ENCODE measurements at regions not wholly inside any gene's neighbourhood (a gene's known extent, or its start where the extent isn't known, plus 50 kb on each side); places are given as distances from the start of the nearest gene placed in this dataset.

DNA sequence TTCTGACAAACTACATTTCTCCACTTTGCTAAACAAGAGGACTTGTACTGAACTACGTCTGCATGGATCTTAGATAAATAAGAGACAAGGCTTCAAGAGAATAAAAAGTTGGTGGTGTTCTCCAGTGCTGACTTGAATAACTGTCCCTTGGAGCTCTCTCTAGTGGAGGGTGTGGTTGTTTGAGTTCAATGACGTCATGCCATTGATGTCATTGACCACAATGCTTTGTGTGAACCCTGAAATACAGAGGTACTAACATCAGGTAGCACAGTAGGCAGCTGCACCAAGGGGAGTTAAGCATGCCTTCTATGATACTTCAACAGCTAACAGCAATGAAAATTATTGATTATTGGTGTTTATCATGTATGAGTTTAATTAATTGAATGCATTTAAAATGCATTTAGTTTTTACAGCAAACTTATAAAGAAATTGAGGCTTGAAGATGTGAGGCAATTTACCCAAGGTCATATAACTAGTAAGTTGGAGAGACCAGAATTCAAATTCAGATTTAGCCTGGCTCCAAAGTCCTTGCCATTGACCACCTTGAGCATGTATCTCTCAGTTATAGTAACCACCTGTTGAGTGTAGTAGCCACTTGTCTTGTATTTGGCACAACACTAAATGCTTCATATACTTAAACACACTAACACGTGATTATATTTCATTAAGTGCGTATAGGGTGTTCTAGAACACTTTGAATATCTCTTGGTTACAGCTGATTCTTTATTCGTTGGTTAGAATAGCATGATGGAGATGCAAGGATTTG lies 126.0 kb upstream of the ANKRD28 start:
- H3K4me3 ChIP-seq, result no peak overlapping the region
- no peak for DNase-seq
- H3K27ac ChIP-seq, result no peak overlapping the region
- H3K27me3 ChIP-seq, result no peaks in the 10 kb centered on the region
- no peaks in the 10 kb centered on the region for H3K4me1 ChIP-seq
- H3K9me3 ChIP-seq, result no peaks in the 10 kb centered on the region
- intact Hi-C loops (cut with DNase I; ENCODE audit: low total_unique reads), result no loop called here
- TF ChIP-seq, protein P1, sequence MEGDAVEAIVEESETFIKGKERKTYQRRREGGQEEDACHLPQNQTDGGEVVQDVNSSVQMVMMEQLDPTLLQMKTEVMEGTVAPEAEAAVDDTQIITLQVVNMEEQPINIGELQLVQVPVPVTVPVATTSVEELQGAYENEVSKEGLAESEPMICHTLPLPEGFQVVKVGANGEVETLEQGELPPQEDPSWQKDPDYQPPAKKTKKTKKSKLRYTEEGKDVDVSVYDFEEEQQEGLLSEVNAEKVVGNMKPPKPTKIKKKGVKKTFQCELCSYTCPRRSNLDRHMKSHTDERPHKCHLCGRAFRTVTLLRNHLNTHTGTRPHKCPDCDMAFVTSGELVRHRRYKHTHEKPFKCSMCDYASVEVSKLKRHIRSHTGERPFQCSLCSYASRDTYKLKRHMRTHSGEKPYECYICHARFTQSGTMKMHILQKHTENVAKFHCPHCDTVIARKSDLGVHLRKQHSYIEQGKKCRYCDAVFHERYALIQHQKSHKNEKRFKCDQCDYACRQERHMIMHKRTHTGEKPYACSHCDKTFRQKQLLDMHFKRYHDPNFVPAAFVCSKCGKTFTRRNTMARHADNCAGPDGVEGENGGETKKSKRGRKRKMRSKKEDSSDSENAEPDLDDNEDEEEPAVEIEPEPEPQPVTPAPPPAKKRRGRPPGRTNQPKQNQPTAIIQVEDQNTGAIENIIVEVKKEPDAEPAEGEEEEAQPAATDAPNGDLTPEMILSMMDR (IDR thresholded peaks at IDR 0.05), result no peak
- TF ChIP-seq POLR2A (IDR thresholded peaks at IDR 0.05), result no peak
- no peaks in the 10 kb centered on the region for H3K36me3 ChIP-seq

DNA sequence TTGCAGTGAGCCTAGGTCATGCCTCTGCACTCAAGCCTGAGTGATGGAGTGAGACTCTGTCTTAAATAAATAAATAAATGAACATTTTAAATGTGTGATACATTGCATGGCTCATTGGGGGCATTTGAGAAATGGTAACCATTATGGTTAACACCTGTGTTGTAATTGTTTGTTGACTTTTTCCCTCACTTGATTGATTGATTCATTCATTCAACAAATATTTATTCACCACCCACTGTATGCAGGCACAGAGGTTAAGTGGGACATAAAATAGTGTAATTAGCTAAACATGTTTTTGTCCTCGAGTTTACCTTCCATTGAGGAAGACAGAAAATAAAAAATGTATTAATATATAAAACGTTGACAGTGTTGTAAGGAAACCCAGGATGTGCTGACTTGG lies 127.1 kb upstream of the ANKRD28 start:
- Histone ChIP-seq H3K27me3 (no peaks in the 10 kb centered on the region), H3K9me3 (no peaks in the 10 kb centered on the region), H3K4me1 (no peaks in the 10 kb centered on the region), H3K27ac (no peak overlapping the region), H3K36me3 (no peaks in the 10 kb centered on the region), H3K4me3 (no peak overlapping the region)
- no peak for DNase-seq
- TF ChIP-seq POLR2A (IDR thresholded peaks at IDR 0.05), result no peak
- TF ChIP-seq, protein P1 (IDR thresholded peaks at IDR 0.05), result no peak
- intact Hi-C loops (cut with DNase I; ENCODE audit: low total_unique reads), result no loop called here

DNA sequence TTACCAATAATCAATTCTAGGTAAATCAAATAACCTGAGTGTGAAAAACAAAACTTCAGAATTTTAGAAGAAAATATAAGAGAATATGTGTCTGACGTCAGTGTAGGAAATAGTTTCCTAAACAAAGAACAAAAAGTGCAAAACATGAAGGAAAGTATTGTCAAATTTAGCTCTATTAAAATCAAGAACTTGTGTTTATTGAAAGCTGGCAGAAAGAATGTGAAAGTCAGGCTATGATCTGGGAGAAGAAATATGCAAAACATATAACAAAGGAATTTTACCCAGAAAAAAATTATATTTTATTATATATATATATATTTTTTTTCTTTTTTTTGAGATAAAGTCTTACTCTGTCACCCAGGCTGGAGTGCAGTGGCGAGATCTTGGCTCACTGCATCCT lies 129.1 kb upstream of the ANKRD28 start:
- no peak for DNase-seq
- TF ChIP-seq, protein P1 (IDR thresholded peaks at IDR 0.05), result no peak
- TF ChIP-seq POLR2A (IDR thresholded peaks at IDR 0.05), result no peak

DNA sequence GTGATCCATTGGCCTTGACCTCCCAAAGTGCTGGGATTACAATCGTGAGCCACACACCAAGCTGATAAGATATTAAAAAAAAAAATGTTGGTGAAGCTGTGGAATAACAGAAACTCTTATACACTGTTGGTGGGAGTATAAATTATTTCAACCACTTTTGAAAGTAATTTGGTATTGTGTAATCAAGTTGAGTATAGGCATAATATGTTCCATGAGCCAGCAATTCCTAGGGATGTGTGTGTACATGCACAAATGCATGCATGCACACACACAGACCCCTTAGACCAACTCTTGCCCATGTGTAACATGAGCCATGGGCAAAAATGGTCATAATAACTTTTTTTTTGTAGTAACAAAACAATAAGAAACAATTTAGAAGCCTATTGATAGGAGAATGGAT lies 130.2 kb upstream of the ANKRD28 start:
- no peaks in the 10 kb centered on the region for H3K27me3 ChIP-seq

More for the DNA sequence above, 129.1 kb upstream of the ANKRD28 start:
- H3K36me3 ChIP-seq, result no peaks in the 10 kb centered on the region
- no peak overlapping the region for H3K27ac ChIP-seq
- no peaks in the 10 kb centered on the region for H3K27me3 ChIP-seq
- no peaks in the 10 kb centered on the region for H3K9me3 ChIP-seq
- no peak overlapping the region for H3K4me3 ChIP-seq
- no peaks in the 10 kb centered on the region for H3K4me1 ChIP-seq
- intact Hi-C loops (cut with DNase I; ENCODE audit: low total_unique reads), result no loop called here

DNA sequence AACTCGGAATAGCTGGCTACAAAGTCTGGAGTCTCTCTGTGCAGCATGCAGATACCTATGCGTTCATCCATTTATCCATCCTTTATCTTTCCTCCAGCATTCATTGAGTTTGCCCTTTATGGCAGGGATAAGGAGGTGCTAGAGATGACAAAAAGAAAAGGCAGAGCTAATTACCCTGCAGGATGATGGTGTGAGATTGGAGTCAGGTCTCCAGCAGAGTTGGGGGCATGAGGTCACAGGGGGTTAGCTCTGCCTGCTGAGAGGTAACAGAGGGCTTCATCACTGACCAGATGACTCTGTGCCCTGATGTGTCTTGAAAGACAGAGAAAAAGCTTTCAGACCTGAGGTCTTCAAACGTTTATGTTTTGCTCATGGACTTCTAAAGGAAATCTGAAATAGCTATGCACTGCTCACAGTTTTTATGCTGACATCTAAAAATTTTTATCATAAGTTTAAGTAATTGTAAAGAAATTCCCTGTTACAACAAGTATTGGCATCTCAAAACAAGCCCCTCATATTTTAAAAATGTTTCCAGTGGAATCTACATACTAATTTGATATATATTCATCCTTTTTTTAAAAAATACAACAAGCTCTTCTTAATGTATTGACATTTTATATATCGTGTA lies 132.3 kb upstream of the ANKRD28 start:
- Histone ChIP-seq H3K27me3 (no peaks in the 10 kb centered on the region), H3K4me1 (peaks cover 0 to 3% of the 10 kb centered on the region in 2 donors), H3K9me3 (no peaks in the 10 kb centered on the region), H3K36me3 (no peaks in the 10 kb centered on the region), H3K4me3 (no peak overlapping the region), H3K27ac (no peak overlapping the region)
- TF ChIP-seq POLR2A (IDR thresholded peaks at IDR 0.05), result no peak
- TF ChIP-seq, protein P1 (IDR thresholded peaks at IDR 0.05), result no peak
- intact Hi-C loops (cut with DNase I; ENCODE audit: low total_unique reads), result no loop called here
- no peak for DNase-seq

More for the DNA sequence above, 130.2 kb upstream of the ANKRD28 start:
- no peaks in the 10 kb centered on the region for H3K4me1 ChIP-seq
- intact Hi-C loops (cut with DNase I; ENCODE audit: low total_unique reads), result no loop called here
- no peak for DNase-seq
- no peaks in the 10 kb centered on the region for H3K36me3 ChIP-seq
- TF ChIP-seq POLR2A (IDR thresholded peaks at IDR 0.05), result no peak
- TF ChIP-seq, protein P1 (IDR thresholded peaks at IDR 0.05), result no peak
- H3K4me3 ChIP-seq, result no peak overlapping the region
- H3K9me3 ChIP-seq, result no peaks in the 10 kb centered on the region
- no peak overlapping the region for H3K27ac ChIP-seq

Measured in uterus (tissue), 3 donors.